HG02571 (cell line): ENCODE measurements at regions not wholly inside any gene's neighbourhood (a gene's known extent, or its start where the extent isn't known, plus 50 kb on each side); places are given as distances from the start of the nearest gene placed in this dataset.

Experiments
- ATAC-seq: cut with Tn5 transposase; IDR thresholded peaks from one replicate; pipeline ENCODE4 v1.9.1; 2021; ENCODE audit warnings: mild to moderate bottlenecking, moderate library complexity; ENCODE audit not compliant: unreplicated experiment

GRCh38 chr6:19128701-19129100 is 708.5 kb upstream of the ID4 start:
- no peak for ATAC-seq

DNA sequence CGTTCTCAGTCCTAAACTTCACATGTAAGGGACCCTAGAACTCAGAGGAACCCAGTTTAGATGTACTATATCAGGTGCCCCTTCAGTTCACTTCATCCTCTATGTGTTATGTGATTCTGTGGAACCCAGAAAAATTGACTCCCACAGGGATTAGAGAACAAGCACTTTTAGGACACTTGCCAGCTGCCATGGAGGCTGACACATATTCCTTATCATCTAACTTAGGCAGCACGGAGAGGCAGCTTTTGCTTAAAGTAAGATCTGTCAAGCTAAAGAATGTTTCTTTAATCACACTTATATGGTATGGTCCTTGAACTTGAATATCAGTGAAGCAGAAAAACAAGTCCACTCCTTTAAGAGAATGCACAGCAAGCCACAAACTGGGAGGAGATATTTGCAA is 701.5 kb upstream of the ID4 start:
- ATAC-seq = no peak

DNA sequence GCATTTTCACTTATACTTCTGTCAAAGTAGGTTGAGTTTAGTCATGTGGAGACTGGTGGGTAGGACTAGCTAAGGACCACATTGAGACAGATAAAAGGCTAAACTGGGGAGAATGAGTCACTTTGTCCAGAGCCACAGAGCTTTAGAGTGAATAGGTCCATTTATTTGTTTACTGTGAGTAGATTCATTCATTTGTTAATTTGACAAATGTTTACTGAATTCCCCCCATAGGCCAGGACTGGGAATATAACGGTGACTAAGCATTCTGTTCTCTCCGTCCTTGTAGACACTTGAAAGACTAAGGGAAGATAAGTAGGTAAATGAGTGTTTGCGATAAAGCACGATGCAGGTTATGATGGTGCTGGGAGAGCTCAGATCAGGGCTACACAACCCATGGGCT is 699.7 kb upstream of the ID4 start:
- no peak for ATAC-seq

DNA sequence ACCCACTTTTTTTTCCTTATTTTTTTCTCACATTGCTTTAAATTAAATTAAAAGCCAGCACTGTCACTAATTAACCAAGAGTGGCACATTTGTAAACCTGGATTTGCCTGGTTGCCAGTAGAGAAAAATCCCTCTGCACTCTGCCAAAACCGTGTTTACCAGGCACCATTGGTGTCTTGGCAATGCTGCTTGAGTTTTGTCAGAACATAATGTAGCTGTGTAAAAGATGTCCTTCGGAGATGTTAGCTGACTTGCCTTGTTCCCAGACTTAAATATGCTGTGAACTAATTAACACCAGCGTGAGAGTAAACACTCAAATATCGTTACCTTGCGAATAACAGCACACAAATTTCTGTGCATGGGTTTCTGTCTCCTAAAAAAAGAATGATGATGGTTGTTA is 694.9 kb upstream of the ID4 start:
- ATAC-seq = no peak

GRCh38 chr6:19150307-19150706 is 686.9 kb upstream of the ID4 start:
- ATAC-seq = no peak

GRCh38 chr6:19153270-19153980 is 683.7 kb upstream of the ID4 start:
- ATAC-seq = no peak

DNA sequence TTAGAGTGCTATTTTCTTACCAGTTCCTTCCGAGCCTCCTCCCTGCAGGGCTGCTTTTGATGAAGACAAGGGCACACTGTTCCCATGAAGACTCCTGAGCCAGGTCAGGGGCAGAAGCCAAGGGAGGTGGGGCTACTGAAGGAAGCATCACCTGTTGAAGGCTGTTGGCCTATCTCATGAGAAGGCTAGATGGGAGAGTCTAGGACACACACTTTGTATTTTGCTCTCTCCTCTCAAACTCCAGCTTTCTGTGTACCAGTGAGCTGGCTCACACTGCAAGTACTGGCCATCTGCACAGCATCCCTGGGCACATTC is 683.2 kb upstream of the ID4 start:
- no peak for ATAC-seq

- no peak for ATAC-seq
Measured at GRCh38 chr6:19156443-19156842, 680.7 kb upstream of the ID4 start.

DNA sequence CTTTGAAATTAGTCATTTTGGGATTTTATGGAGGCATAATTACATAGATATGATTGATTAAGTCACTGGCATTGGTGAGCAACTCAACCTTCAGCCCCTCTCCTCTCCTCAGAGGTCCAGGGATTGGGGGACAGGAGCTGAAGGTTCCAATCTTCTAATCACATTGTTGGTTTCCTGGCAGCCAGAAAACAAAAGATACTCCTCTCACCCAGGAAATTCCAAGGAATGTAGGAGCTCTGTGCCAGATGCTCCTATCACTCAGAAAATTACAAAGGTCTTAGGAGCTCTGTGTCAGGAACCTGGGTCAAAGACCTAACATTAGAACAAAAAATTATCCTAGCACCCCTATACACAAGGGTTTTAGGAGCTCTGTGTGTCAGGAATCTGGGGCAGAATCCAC is 679.7 kb upstream of the ID4 start:
- no peak for ATAC-seq

GRCh38 chr6:19158586-19158985 is 678.6 kb upstream of the ID4 start:
- no peak for ATAC-seq

- ATAC-seq = no peak
Measured at GRCh38 chr6:19159089-19159488, 678.1 kb upstream of the ID4 start.

GRCh38 chr6:19159561-19159960 is 677.6 kb upstream of the ID4 start:
- ATAC-seq = no peak

GRCh38 chr6:19160081-19160730 is 677.0 kb upstream of the ID4 start:
- ATAC-seq = no peak

GRCh38 chr6:19167251-19167650 is 669.9 kb upstream of the ID4 start:
- ATAC-seq = no peak

- no peak for ATAC-seq
Measured at GRCh38 chr6:19169366-19169765, 667.8 kb upstream of the ID4 start.

- ATAC-seq = no peak
Measured at GRCh38 chr6:19175023-19175422, 662.1 kb upstream of the ID4 start.

- no peak for ATAC-seq
Measured at GRCh38 chr6:19180348-19181072, 656.7 kb upstream of the ID4 start.

DNA sequence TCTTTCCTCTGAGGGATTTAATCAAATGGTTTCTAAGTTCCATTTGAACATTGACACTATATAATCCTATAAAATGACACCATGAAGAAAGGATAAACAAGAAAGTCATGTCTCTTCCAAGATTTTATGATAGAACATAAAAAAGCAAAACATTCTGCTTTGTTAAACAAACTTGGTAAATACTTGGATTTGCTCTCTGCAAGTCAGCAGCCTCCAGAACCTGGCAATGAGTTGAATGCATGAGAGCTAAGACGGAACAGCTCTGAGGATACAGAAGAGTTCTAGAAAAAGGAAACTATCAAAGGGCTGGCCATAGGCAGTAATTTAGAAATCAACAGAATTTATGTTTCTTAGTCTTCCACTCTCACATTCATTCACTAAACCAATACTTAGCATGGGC is 656.0 kb upstream of the ID4 start:
- ATAC-seq = no peak

DNA sequence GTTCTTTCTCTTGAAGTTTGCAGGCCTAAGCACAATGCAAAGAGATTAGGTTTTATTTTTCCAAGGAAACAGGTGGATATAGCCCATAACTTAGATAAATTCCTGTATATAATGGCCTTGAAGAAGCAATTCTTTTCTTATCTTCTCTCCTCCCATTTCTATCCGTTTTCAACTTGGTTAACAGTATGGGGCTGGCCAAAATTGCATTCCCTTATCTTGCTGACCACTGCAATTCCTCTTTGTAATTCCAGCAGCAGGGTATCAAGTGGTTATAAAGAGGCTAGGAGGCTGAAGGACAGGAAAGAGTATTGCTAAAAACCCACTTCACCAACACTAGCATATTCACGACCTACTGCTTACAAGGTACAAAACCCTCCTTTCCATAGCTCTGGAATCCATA is 643.5 kb upstream of the ID4 start:
- no peak for ATAC-seq

- ATAC-seq = no peak
Measured at GRCh38 chr6:19204445-19204844, 632.7 kb upstream of the ID4 start.

GRCh38 chr6:19205076-19205475 is 632.1 kb upstream of the ID4 start:
- ATAC-seq = no peak

- no peak for ATAC-seq
Measured at GRCh38 chr6:19209202-19209601, 628.0 kb upstream of the ID4 start.
